Ishikawa (cell line): ENCODE measurements at regions not wholly inside any gene's neighbourhood (a gene's known extent, or its start where the extent isn't known, plus 50 kb on each side); places are given as distances from the start of the nearest gene placed in this dataset.

Experiments used
- CEBPB ChIP-seq: IDR thresholded peaks from 2 replicates; pipeline ENCODE4 v1.6.1; 2012
- CREB1 ChIP-seq: IDR thresholded peaks from 2 replicates; pipeline ENCODE4 v1.6.1; 2012; ENCODE audit warnings: low read depth
- EP300 ChIP-seq: IDR thresholded peaks from 2 replicates; pipeline ENCODE4 v1.6.1; 2012; ENCODE audit warnings: borderline replicate concordance
- NFIC ChIP-seq: IDR thresholded peaks from 2 replicates; pipeline ENCODE4 v1.6.1; 2012
- RAD21 ChIP-seq: IDR thresholded peaks from 2 replicates; pipeline ENCODE4 v1.6.1; 2012; ENCODE audit warnings: low read depth
- REST ChIP-seq: IDR thresholded peaks from 2 replicates; pipeline ENCODE4 v1.6.1; 2012; ENCODE audit warnings: low read depth, mild to moderate bottlenecking
- TCF12 ChIP-seq: IDR thresholded peaks from 2 replicates; pipeline ENCODE4 v1.6.1; 2012; ENCODE audit warnings: low read depth
- TEAD4 ChIP-seq: IDR thresholded peaks from 2 replicates; pipeline ENCODE4 v1.6.1; 2012
- TF ChIP-seq, protein P1 (sequence below): IDR thresholded peaks from 2 replicates; pipeline ENCODE4 v1.6.1; 2012

DNA sequence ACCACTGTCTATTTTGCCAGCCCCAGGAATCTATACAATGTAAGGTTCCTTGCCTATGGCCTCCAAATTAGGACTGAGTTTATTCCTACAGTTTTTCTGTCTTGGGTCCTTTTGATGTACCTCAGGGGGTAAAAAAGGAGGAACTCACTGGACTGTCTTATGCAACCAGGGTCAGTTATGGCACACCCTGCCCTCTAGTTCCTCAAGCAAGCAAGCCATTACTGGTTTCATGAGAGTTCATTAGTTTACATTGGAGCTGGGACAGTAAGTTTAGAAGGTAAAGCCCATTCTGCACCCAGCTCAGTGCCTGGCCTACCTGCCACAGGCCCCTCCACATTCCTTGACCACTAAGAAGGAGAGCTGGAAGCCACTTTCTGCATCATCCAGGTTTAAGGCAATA lies 68.7 kb upstream of the WIPF1 start:
- TF ChIP-seq, protein P1, sequence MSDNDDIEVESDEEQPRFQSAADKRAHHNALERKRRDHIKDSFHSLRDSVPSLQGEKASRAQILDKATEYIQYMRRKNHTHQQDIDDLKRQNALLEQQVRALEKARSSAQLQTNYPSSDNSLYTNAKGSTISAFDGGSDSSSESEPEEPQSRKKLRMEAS, result no peak
- TF ChIP-seq NFIC, result no peak
- TF ChIP-seq RAD21, result no peak
- no peak for TF ChIP-seq EP300
- TF ChIP-seq TEAD4, result no peak
- no peak for TF ChIP-seq CEBPB
- no peak for TF ChIP-seq CREB1
- no peak for TF ChIP-seq TCF12
- TF ChIP-seq REST, result no peak
